AG04450 (cell line): ENCODE measurements at regions not wholly inside any gene's neighbourhood (a gene's known extent, or its start where the extent isn't known, plus 50 kb on each side); places are given as distances from the start of the nearest gene placed in this dataset.

Experiments used
- CTCF ChIA-PET: fragments of 300-600, 350-600 bp; formaldehyde crosslinking; extraction: SDS; loops from one replicate; lab custom pipeline; 2022; ENCODE audit warnings: antibody characterized with exemption, inconsistent platforms; lab: Charles Lee
- POLR2A ChIA-PET: fragments of 350-600 bp; formaldehyde crosslinking; extraction: SDS; loops from one replicate; lab custom pipeline; 2021; ENCODE audit warnings: antibody characterized with exemption, inconsistent platforms; lab: Yijun Ruan, JAX
- DNase-seq: peaks from one replicate; pipeline ENCODE4 v3.0.0-alpha.2; 2011; ENCODE audit warnings: low read depth, low spot score
- H3K27ac ChIP-seq: one replicate; pipeline ENCODE4 v1.5.1; 2012; ENCODE audit warnings: low read depth, low read length, control low read depth
- H3K27me3 ChIP-seq: one replicate; pipeline ENCODE4 v1.6.0; 2012; ENCODE audit warnings: low read length; ENCODE audit not compliant: control insufficient read depth, insufficient read depth
- H3K4me3 ChIP-seq: 2 replicates; pipeline ENCODE4 v1.5.1; 2011; ENCODE audit warnings: mild to moderate bottlenecking, low read depth, low read length, control low read depth
- H3K9me3 ChIP-seq: 2 replicates; pipeline ENCODE4 v1.5.1; 2012; ENCODE audit warnings: low read length; ENCODE audit not compliant: control insufficient read depth, insufficient read depth
- CTCF ChIP-seq: IDR thresholded peaks from 2 replicates; pipeline ENCODE4 v1.5.1; 2011; ENCODE audit warnings: low read depth, low read length, control low read depth, inconsistent platforms

- no peak for DNase-seq
- H3K27ac ChIP-seq: no peak overlapping the region
- no peaks in the 10 kb centered on the region for H3K9me3 ChIP-seq
- ChIA-PET POLR2A (no interaction called here), CTCF (no interaction called here)
- no peak for TF ChIP-seq CTCF
- H3K27me3 ChIP-seq: no peaks in the 10 kb centered on the region
- H3K4me3 ChIP-seq: no peak overlapping the region
Measured at GRCh38 chr11:28535677-28536076, 427.5 kb downstream of the METTL15 start.

DNA sequence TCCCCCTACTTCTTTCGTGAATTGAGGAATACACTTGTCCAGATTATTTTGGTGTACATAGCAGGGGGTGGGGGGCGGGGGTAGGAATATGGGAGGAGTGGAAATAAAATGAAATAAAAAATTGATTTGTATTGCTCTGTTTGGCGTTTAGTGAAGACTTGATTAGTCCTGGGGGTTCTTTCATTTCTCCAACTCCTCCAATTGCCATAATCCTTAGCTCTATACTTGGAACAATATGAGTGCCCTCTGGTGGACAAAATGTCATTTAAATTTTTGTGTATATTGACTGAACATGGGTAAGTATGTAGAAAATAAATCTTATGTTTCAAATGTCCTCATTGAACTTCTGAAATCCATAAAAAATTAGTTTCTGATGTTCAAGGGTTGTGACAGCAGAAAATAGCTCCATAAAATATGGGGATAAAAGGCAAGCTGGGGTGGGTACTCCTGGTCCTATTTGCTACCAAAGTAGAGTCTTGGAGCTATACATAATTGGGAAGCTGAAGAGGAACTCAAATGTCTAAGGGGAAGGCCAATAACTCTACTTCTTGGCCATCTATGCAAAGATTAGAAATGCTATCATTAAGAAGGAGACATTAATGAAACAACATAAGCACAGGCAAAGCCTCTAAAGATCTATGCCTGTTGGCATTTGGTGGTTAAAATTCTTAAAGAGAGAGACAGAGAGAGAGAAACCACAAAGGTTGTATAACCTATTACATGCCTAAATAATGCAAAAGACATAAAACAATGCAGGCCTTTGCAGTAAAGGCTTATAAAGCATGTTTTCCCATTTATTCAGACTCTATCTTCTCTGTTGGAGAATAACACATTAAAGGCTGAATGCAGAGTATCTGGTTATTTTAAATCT, 421.6 kb downstream of the METTL15 start:
- no peak overlapping the region for H3K27ac ChIP-seq
- CTCF ChIA-PET: interaction anchor here (0.7 to 2.1 kb wide), 10 partner anchors 11 to 834 kb away, joined by 3 to 12 read pairs (median 5); no protein-coding TSS in a partner anchor
- peaks cover 16% of the 10 kb centered on the region for H3K9me3 ChIP-seq
- peak; percentile 33 for TF ChIP-seq CTCF
- H3K27me3 ChIP-seq: no peaks in the 10 kb centered on the region
- H3K4me3 ChIP-seq: no peak overlapping the region
- POLR2A ChIA-PET: interaction anchor here (0.6 to 0.7 kb wide), 2 partner anchors 207 to 798 kb away, joined by 3 read pairs; no protein-coding TSS in a partner anchor
- peak; percentile 29 for DNase-seq

DNA sequence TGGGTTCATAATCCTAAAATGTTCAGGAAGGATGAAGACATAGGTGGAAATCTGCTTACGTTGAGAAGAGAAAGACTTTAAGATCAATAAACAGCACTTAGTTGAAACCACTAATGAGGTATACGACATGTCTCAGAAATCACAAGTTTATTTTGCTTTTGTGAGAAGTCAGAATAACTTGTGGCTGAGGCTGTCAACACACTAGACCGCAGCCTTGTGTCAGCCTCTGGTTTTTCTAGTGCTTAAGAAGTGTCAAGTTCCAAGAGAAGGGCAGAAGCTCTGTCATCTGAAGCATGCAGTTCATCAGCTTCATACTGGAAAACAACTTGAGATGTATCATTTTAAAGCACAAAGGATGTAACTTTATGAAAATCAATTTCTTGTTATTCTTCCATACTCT, 420.9 kb downstream of the METTL15 start:
- DNase-seq: peak; percentile 30
- no peak overlapping the region for H3K27ac ChIP-seq
- POLR2A ChIA-PET: interaction anchor here (0.6 to 0.7 kb wide), 2 partner anchors 207 to 799 kb away, joined by 3 read pairs; no protein-coding TSS in a partner anchor
- H3K27me3 ChIP-seq: no peaks in the 10 kb centered on the region
- CTCF ChIA-PET: interaction anchor here (1.0 to 2.1 kb wide), 7 partner anchors 11 to 833 kb away, joined by 3 to 12 read pairs (median 4); no protein-coding TSS in a partner anchor
- H3K4me3 ChIP-seq: no peak overlapping the region
- no peak for TF ChIP-seq CTCF
- H3K9me3 ChIP-seq: peaks cover 18% of the 10 kb centered on the region

- CTCF ChIA-PET: interaction anchor here (0.8 to 1.0 kb wide), 2 partner anchors 788 to 809 kb away, joined by 3 read pairs; no protein-coding TSS in a partner anchor
Measured at GRCh38 chr11:28528217-28528616, 420.0 kb downstream of the METTL15 start.

More at GRCh38 chr11:28528217-28528616, 420.0 kb downstream of the METTL15 start:
- H3K4me3 ChIP-seq: no peak overlapping the region
- H3K27me3 ChIP-seq: no peaks in the 10 kb centered on the region
- no peak for TF ChIP-seq CTCF
- H3K27ac ChIP-seq: no peak overlapping the region
- H3K9me3 ChIP-seq: peaks cover 18% of the 10 kb centered on the region
- POLR2A ChIA-PET: no interaction called here
- DNase-seq: no peak
